Mucosa of descending colon (tissue), 3 donors: ENCODE measurements at regions not wholly inside any gene's neighbourhood (a gene's known extent, or its start where the extent isn't known, plus 50 kb on each side); places are given as distances from the start of the nearest gene placed in this dataset.

Source experiments
- ATAC-seq: fragments of 200-7000 bp; cut with Tn5 transposase; one replicate; pipeline ENCODE4 v1.9.1; 2020; ENCODE audit warnings: mild to moderate bottlenecking, moderate library complexity
- DNase-seq, 3 donors: peaks; one replicate each; pipeline ENCODE4 v3.0.0-alpha.2; 2020
- H3K36me3 ChIP-seq: fragments of 200-600 bp; one replicate; pipeline ENCODE4 v1.8.0; 2021; ENCODE audit warnings: low read depth, mild to moderate bottlenecking
- H3K4me1 ChIP-seq: fragments of 200-600 bp; one replicate; pipeline ENCODE4 v1.8.0; 2021; ENCODE audit warnings: low read depth, mild to moderate bottlenecking
- H3K4me3 ChIP-seq: fragments of 200-600 bp; one replicate; pipeline ENCODE4 v1.8.0; 2021; ENCODE audit warnings: mild to moderate bottlenecking
- H3K9me3 ChIP-seq: fragments of 200-600 bp; one replicate; pipeline ENCODE4 v1.8.0; 2021; ENCODE audit warnings: mild to moderate bottlenecking
- CTCF ChIP-seq: fragments of 200-600 bp; IDR thresholded peaks from one replicate; pipeline ENCODE4 v1.8.0; 2022; ENCODE audit warnings: antibody characterized with exemption, mild to moderate bottlenecking
- intact Hi-C, 2 donors: fragments of 100-400 bp; cut with DNase I in 1 of 2; cut with micrococcal nuclease in 1 of 2; formaldehyde crosslinking; loops; one replicate each; pipeline versions ENCODE4 v1.11.0 to v1.11.1; 2022; cut with DNase I, micrococcal nuclease
- donor health status: DM: no; HTN: no; CAD: no; lungs with moderate emphysema.
- donor health status: DM: no; HTN: no; CAD: no.
- donor health status: DM: no; HTN: yes; CAD: no.

GRCh38 chr5:164597293-164597900 is 1092.0 kb downstream of the MAT2B start:
- no peak for TF ChIP-seq CTCF
- intact Hi-C loops: no loop called here
- H3K36me3 ChIP-seq: no peaks in the 10 kb centered on the region
- peak in 2 of 3 donors; percentile 24 to 35 for DNase-seq
- peaks cover 3% of the 10 kb centered on the region for H3K9me3 ChIP-seq
- peak; percentile 35 for ATAC-seq
- H3K4me1 ChIP-seq: no peaks in the 10 kb centered on the region
- H3K4me3 ChIP-seq: no peak overlapping the region

- intact Hi-C loops: no loop called here
- no peak overlapping the region for H3K4me3 ChIP-seq
- no peaks in the 10 kb centered on the region for H3K36me3 ChIP-seq
- ATAC-seq (no peak), DNase-seq (no peak)
- H3K9me3 ChIP-seq: peaks cover 3% of the 10 kb centered on the region
- TF ChIP-seq CTCF: no peak
- no peaks in the 10 kb centered on the region for H3K4me1 ChIP-seq
Observed at GRCh38 chr5:164600274-164600673, 1094.9 kb downstream of the MAT2B start.

GRCh38 chr5:164600929-164601535 is 1095.6 kb downstream of the MAT2B start:
- no peak for DNase-seq
- no peak overlapping the region for H3K4me3 ChIP-seq
- ATAC-seq: no peak
- no peak for TF ChIP-seq CTCF
- H3K9me3 ChIP-seq: peaks cover 3% of the 10 kb centered on the region
- intact Hi-C loops: no loop called here
- no peaks in the 10 kb centered on the region for H3K4me1 ChIP-seq
- no peaks in the 10 kb centered on the region for H3K36me3 ChIP-seq

- ATAC-seq (no peak), DNase-seq (no peak)
- Histone ChIP-seq H3K4me3 (no peak overlapping the region), H3K9me3 (no peaks in the 10 kb centered on the region), H3K4me1 (no peaks in the 10 kb centered on the region), H3K36me3 (no peaks in the 10 kb centered on the region)
- no peak for TF ChIP-seq CTCF
- intact Hi-C loops: no loop called here
Observed at GRCh38 chr5:164608507-164608906, 1103.1 kb downstream of the MAT2B start.

GRCh38 chr5:164610374-164610773 is 1105.0 kb downstream of the MAT2B start:
- DNase-seq (no peak), ATAC-seq (no peak)
- Histone ChIP-seq H3K9me3 (no peaks in the 10 kb centered on the region), H3K4me3 (no peak overlapping the region), H3K36me3 (no peaks in the 10 kb centered on the region), H3K4me1 (no peaks in the 10 kb centered on the region)
- TF ChIP-seq CTCF: no peak
- intact Hi-C loops: no loop called here
